Breast epithelium (tissue), 4 donors: ENCODE measurements at regions not wholly inside any gene's neighbourhood (a gene's known extent, or its start where the extent isn't known, plus 50 kb on each side); places are given as distances from the start of the nearest gene placed in this dataset.

ENCODE experiments used
- DNase-seq, 2 donors: peaks; one replicate each; pipeline ENCODE4 v3.0.0-alpha.2; 2019; ENCODE audit warnings: low spot score in 2 of 2
- H3K27ac ChIP-seq, 2 donors: fragments of 200-600 bp; sonication (generic) in 1 of 2; one replicate each; pipeline ENCODE4 v1.5.1; 2016 to 2019; ENCODE audit warnings: mild to moderate bottlenecking in 1 of 2
- H3K27me3 ChIP-seq, 2 donors: fragments of 200-600 bp; sonication (generic) in 1 of 2; one replicate each; pipeline versions ENCODE4 v1.5.1 to v1.6.0; 2017 to 2019; ENCODE audit warnings: control low read depth in 1 of 2, mild to moderate bottlenecking in 1 of 2
- H3K36me3 ChIP-seq: fragments of 200-600 bp; one replicate; pipeline ENCODE4 v1.5.1; 2019
- H3K4me1 ChIP-seq, 2 donors: fragments of 200-600 bp; sonication (generic); one replicate each; pipeline ENCODE4 v1.5.1; 2016 to 2019; ENCODE audit warnings: control low read depth in 1 of 2
- H3K4me3 ChIP-seq, 3 donors: fragments of 200-600 bp; sonication (generic); 1 replicate in 2 of 3; 2 replicates in 1 of 3; pipeline ENCODE4 v1.5.1; 2016 to 2019; ENCODE audit warnings: mild to moderate bottlenecking in 3 of 3, moderate library complexity in 2 of 3
- H3K9me3 ChIP-seq, 2 donors: fragments of 200-600 bp; sonication (generic) in 1 of 2; one replicate each; pipeline ENCODE4 v1.5.1; 2016 to 2019; ENCODE audit warnings: control low read depth in 1 of 2
- POLR2A ChIP-seq: fragments of 450-650 bp; IDR thresholded peaks from one replicate; pipeline ENCODE4 v1.6.1; 2016; ENCODE audit warnings: antibody characterized with exemption, mild to moderate bottlenecking, moderate library complexity
- POLR2AphosphoS5 ChIP-seq, 3 donors: sonication (generic); formaldehyde crosslinking; IDR thresholded peaks; one replicate each; pipeline ENCODE4 v1.6.1; 2017; ENCODE audit warnings: antibody characterized with exemption in 3 of 3
- intact Hi-C: fragments of 100-400 bp; cut with DNase I; formaldehyde crosslinking; loops from one replicate; pipeline ENCODE4 v1.15.1; 2023; ENCODE audit warnings: low total_unique reads
- TF ChIP-seq, protein P1 (sequence below), 3 donors: fragments of 450-650 bp; IDR thresholded peaks; one replicate each; pipeline ENCODE4 v1.5.1; 2016 to 2017; ENCODE audit warnings: antibody characterized with exemption in 3 of 3, mild to moderate bottlenecking in 3 of 3, moderate library complexity in 3 of 3

DNA sequence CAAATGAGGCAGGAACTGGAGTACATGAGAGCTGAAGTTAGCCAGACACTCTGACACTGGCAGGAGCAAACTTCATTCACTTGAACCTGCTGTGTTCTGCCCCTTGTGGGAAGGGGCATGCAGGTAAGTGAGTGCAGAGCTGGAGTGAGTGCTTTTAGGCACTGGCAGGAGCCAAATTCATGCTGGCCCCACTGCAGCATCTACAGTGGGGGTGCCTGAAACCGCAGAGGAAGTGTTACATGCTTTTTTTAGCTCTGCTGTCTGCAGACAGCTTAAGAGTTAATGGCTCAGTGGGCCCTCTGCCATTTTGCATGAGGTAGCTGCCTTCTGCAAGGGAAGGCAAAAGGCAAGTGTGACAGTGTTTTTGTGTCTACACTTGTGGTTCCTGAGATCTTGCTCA lies 167.9 kb upstream of the SYNCRIP start:
- H3K4me3 ChIP-seq: no peak overlapping the region
- H3K9me3 ChIP-seq: peaks cover 21 to 35% of the 10 kb centered on the region in 2 donors
- no peak for TF ChIP-seq POLR2A
- no peak for TF ChIP-seq POLR2AphosphoS5 (IDR thresholded peaks at IDR 0.05)
- TF ChIP-seq, protein P1, sequence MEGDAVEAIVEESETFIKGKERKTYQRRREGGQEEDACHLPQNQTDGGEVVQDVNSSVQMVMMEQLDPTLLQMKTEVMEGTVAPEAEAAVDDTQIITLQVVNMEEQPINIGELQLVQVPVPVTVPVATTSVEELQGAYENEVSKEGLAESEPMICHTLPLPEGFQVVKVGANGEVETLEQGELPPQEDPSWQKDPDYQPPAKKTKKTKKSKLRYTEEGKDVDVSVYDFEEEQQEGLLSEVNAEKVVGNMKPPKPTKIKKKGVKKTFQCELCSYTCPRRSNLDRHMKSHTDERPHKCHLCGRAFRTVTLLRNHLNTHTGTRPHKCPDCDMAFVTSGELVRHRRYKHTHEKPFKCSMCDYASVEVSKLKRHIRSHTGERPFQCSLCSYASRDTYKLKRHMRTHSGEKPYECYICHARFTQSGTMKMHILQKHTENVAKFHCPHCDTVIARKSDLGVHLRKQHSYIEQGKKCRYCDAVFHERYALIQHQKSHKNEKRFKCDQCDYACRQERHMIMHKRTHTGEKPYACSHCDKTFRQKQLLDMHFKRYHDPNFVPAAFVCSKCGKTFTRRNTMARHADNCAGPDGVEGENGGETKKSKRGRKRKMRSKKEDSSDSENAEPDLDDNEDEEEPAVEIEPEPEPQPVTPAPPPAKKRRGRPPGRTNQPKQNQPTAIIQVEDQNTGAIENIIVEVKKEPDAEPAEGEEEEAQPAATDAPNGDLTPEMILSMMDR (IDR thresholded peaks at IDR 0.05): no peak
- H3K4me1 ChIP-seq: no peaks in the 10 kb centered on the region
- no peak overlapping the region for H3K27ac ChIP-seq
- H3K27me3 ChIP-seq: no peaks in the 10 kb centered on the region
- H3K36me3 ChIP-seq: no peaks in the 10 kb centered on the region
- no peak for DNase-seq
- intact Hi-C loops: no loop called here

DNA sequence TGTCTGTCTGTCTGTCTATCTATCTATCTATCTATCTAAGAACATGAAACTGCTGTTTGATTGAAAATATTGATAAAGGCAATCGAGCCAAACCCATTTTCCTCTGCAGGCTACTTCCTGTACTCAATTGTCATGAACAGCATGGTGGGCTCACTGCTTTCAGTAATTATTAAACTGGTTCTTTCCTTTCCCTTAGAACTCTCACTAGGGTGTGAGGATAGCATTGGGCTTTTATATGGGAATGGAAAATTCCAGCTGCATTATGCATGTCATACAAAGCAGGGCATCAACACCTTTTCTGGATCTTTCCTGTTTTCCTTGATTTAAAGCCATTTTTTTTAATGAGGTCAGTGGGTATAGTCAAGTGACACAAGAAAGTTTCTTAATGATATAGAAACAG lies 161.0 kb upstream of the SYNCRIP start:
- no peaks in the 10 kb centered on the region for H3K4me1 ChIP-seq
- intact Hi-C loops: no loop called here
- H3K27ac ChIP-seq: no peak overlapping the region
- H3K4me3 ChIP-seq: no peak overlapping the region
- no peak for DNase-seq
- no peak for TF ChIP-seq POLR2A
- TF ChIP-seq, protein P1 (IDR thresholded peaks at IDR 0.05): no peak
- no peak for TF ChIP-seq POLR2AphosphoS5 (IDR thresholded peaks at IDR 0.05)
- no peaks in the 10 kb centered on the region for H3K27me3 ChIP-seq
- peaks cover 8 to 10% of the 10 kb centered on the region in 2 donors for H3K9me3 ChIP-seq
- no peaks in the 10 kb centered on the region for H3K36me3 ChIP-seq

DNA sequence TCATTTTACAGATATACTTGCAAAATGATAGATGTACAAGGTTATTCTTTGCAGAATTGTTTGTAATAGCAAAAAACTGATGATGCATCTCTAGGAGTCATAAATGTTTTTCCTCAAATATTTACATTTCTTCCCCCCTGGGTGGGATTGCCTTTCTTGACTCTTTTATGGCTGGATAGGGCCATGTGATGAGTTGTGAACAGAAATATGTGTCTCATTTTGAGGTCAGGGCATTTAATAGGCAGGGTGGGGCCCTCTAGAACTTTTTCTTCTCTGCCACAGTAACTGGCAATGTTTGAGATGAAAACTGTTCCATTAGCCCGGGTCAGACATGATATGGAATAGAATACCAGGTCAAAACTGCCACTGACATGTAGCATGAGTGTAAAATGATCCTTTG lies 159.5 kb upstream of the SYNCRIP start:
- no peak for TF ChIP-seq POLR2AphosphoS5 (IDR thresholded peaks at IDR 0.05)
- TF ChIP-seq, protein P1 (IDR thresholded peaks at IDR 0.05): no peak
- TF ChIP-seq POLR2A: no peak
- Histone ChIP-seq H3K4me3 (no peak overlapping the region), H3K27me3 (no peaks in the 10 kb centered on the region), H3K9me3 (no peaks in the 10 kb centered on the region), H3K27ac (no peak overlapping the region), H3K4me1 (no peaks in the 10 kb centered on the region), H3K36me3 (no peaks in the 10 kb centered on the region)
- intact Hi-C loops: no loop called here
- no peak for DNase-seq

DNA sequence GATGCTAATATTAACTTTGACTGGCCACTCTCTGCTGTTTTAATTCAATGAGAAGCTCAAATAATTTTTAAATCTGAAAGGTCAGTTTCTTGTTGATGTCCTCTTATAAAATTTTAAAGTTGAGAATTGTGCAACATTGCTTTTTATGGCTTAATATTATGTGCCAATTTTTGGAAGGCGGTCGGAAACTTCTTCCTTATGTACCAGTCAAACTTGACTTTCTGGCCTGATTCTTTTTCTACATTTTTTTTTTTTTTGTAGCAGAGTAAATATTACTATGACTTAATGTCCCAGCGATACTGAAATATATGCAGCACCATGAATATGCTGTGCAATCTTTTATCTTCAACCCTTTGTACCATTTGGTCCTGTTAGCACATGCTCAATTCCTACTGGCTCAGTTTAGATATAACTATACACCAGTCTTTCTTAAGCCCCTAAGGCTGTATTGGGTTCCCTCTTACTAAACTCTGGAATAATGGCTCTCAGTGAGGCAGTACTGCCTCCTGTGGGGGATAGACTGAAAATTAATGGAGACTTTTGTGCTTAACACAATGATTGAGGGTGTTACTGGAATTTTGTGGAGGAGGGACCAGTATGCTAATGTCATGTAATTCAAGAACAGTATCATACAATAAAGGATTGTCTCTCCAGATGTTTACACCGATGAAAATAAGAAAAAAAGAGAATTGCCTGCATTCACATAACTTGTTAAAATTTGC lies 156.4 kb upstream of the SYNCRIP start:
- Histone ChIP-seq H3K4me1 (no peaks in the 10 kb centered on the region), H3K36me3 (no peaks in the 10 kb centered on the region), H3K9me3 (no peaks in the 10 kb centered on the region), H3K27me3 (no peaks in the 10 kb centered on the region), H3K4me3 (no peak overlapping the region), H3K27ac (no peak overlapping the region)
- no peak for DNase-seq
- no peak for TF ChIP-seq POLR2AphosphoS5 (IDR thresholded peaks at IDR 0.05)
- TF ChIP-seq POLR2A: no peak
- TF ChIP-seq, protein P1 (IDR thresholded peaks at IDR 0.05): no peak
- intact Hi-C loops: no loop called here

DNA sequence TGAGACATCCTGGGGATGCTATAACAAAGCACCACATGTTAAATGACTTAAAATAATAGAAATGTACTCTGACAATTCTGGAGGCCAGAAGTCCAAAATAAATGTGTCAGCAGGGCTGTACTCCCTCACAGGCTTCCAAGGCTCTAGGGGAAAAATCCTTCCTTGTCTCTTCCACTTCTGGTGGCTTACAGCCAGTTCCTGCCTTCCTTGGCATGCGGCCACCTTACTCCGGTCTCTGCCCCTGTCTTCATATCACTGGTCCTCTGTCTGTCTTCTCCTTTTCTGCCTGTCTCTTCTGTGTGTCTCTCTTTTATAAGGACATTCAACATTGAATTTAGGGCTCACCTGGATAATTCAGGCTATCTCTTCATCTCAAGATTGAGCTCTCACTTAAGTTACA lies 155.3 kb upstream of the SYNCRIP start:
- no peaks in the 10 kb centered on the region for H3K4me1 ChIP-seq
- H3K9me3 ChIP-seq: no peaks in the 10 kb centered on the region
- H3K4me3 ChIP-seq: no peak overlapping the region
- no peaks in the 10 kb centered on the region for H3K27me3 ChIP-seq
- TF ChIP-seq POLR2A (no peak), POLR2AphosphoS5 (IDR thresholded peaks at IDR 0.05) (no peak)
- TF ChIP-seq, protein P1 (IDR thresholded peaks at IDR 0.05): no peak
- DNase-seq: no peak
- intact Hi-C loops: no loop called here
- H3K27ac ChIP-seq: no peak overlapping the region
- no peaks in the 10 kb centered on the region for H3K36me3 ChIP-seq
